ENCODE measurements at regions not wholly inside any gene's neighbourhood (a gene's known extent, or its start where the extent isn't known, plus 50 kb on each side); places are given as distances from the start of the nearest gene placed in this dataset.
"Not testable (repeated sequence)": the region's sequence is repeated elsewhere in the genome, so short reads cannot be mapped to it uniquely, and the experiment has no call there.

DNA sequence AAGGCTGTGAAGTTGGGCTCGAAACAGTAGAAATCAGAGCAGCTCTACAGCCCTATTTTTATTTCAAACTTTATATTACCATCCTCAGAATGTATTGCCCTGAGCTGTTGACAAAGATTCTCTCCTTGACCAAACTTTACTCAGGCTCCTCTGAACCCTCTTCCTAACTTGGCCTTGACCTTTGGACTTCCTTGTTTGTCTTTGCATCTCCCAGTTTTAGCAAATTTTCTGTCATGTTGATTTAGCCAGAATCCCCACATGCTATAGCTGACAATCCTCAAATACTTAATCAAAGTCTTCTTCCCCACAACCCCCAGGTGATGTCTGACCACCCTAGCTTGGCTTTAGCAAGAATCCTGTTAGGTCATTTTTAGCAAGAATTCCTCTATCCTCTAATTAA is 87.4 kb upstream of the GRIN2A start:
- H3K27ac ChIP-seq (ENCODE audit: insufficient read depth, low read depth, low read length) = no peak overlapping the region
- ChIA-PET CTCF (no interaction called here), POLR2A (no interaction called here)
- no peaks in the 10 kb centered on the region for H3K4me1 ChIP-seq (ENCODE audit: control insufficient read depth, extremely low read depth, insufficient read depth, low read length)
- H3K4me2 ChIP-seq (ENCODE audit: insufficient read depth, low read length) = no peak overlapping the region
- dilution Hi-C loops (cut with MboI; ENCODE audit: extremely low pct_ligation_motif_present, low sequenced_read_pairs) = no loop called here
- no peaks in the 10 kb centered on the region for H3K9me1 ChIP-seq (replicated peaks; ENCODE audit: control insufficient read depth, extremely low read depth, insufficient read depth, low read length)
- BruUV-seq (replicated peaks) = no TSS peak
- H2AFZ ChIP-seq (ENCODE audit: low read depth, low read length) = no peak overlapping the region
- no peaks in the 10 kb centered on the region for H3K27me3 ChIP-seq (ENCODE audit: control insufficient read depth in 2 of 2, insufficient read depth in 2 of 2, low read length in 2 of 2)
- no peak for TF ChIP-seq JUN (IDR thresholded peaks at IDR 0.05; ENCODE audit: borderline replicate concordance, insufficient read depth, insufficient read length, low read depth)
- TF ChIP-seq GATA2 (IDR thresholded peaks at IDR 0.05; ENCODE audit: insufficient read depth, insufficient read length, low read depth, low read length) = no peak
- no peak for TF ChIP-seq POLR2A (IDR thresholded peaks at IDR 0.05; ENCODE audit: low read depth, low read length)
- TF ChIP-seq EZH2 (IDR thresholded peaks at IDR 0.05; ENCODE audit: borderline replicate concordance, low read depth, low read length, severe bottlenecking) = no peak
- no peak for TF ChIP-seq FOS (IDR thresholded peaks at IDR 0.05; ENCODE audit: borderline replicate concordance, insufficient read depth, low read length)
- no peak for TF ChIP-seq POLR2AphosphoS5 (IDR thresholded peaks at IDR 0.05; ENCODE audit: insufficient read depth, low read depth, low read length)
- no peak for TF ChIP-seq MYC (IDR thresholded peaks at IDR 0.05; ENCODE audit: low read depth, low read length)
- TF ChIP-seq, protein P1, sequence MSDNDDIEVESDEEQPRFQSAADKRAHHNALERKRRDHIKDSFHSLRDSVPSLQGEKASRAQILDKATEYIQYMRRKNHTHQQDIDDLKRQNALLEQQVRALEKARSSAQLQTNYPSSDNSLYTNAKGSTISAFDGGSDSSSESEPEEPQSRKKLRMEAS (IDR thresholded peaks at IDR 0.05; ENCODE audit: insufficient read depth, insufficient read length) = no peak
- TF ChIP-seq CTCF (IDR thresholded peaks at IDR 0.05; ENCODE audit: extremely low read depth in 1 of 2, insufficient read depth in 1 of 2, low read depth in 1 of 2, low read length in 2 of 2) = no peak
- intact Hi-C loops (cut with micrococcal nuclease) = no loop called here
- H3K9ac ChIP-seq (replicated peaks; ENCODE audit: extremely low read depth, insufficient read depth, low read length) = no peak overlapping the region
- H3K79me2 ChIP-seq (ENCODE audit: control insufficient read depth, insufficient read depth, low read length) = no peaks in the 10 kb centered on the region
- FAIRE-seq (no peak), DNase-seq (ENCODE audit: low read depth, low spot score) (no peak)
- no peaks in the 10 kb centered on the region for H4K20me1 ChIP-seq (replicated peaks; ENCODE audit: control insufficient read depth, extremely low read depth, insufficient read depth, low read length)
- H3K9me3 ChIP-seq (replicated peaks; ENCODE audit: control insufficient read depth, insufficient read depth, low read length) = no peaks in the 10 kb centered on the region
- H3K4me3 ChIP-seq (replicated peaks in 1 of 3; ENCODE audit: insufficient read depth in 1 of 3, low read depth in 1 of 3, low read length in 3 of 3) = no peak overlapping the region
- no peaks in the 10 kb centered on the region for H3K36me3 ChIP-seq (ENCODE audit: control insufficient read depth in 2 of 2, extremely low read depth in 1 of 2, insufficient read depth in 2 of 2, low read length in 2 of 2)

DNA sequence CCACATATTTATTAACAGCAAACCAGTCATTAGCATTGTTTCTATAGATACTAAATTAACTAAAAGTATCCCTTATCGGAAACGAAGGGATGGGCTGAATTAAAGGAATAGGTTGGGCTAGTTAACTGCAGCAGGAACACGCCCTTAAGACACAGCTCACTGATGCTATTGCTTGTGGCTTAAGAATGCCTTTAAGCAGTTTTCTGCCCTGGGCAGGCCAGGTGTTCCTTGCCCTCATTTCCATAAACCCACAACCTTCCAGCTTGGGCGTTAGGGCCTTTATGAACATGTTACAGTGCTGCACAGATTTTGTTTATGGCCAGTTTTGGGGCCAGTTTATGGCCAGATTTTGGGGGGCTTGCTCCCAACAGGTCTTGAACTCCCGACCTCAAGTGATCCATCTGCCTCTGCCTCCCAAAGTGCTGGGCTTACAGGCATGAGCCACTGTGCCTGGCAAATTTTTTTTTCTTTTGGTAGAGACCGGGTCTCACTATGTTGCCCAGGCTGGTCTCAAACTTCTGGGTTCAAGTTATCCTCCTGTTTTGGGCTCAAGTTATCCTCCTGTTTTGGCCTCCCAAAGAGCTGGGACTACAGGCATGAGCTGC is 90.1 kb upstream of the GRIN2A start:
- H3K27me3 ChIP-seq (ENCODE audit: control insufficient read depth in 2 of 2, insufficient read depth in 2 of 2, low read length in 2 of 2); H3K4me2 ChIP-seq (ENCODE audit: insufficient read depth, low read length); H3K79me2 ChIP-seq (ENCODE audit: control insufficient read depth, insufficient read depth, low read length); H3K9me1 ChIP-seq (replicated peaks; ENCODE audit: control insufficient read depth, extremely low read depth, insufficient read depth, low read length); H3K4me3 ChIP-seq (replicated peaks in 1 of 3; ENCODE audit: insufficient read depth in 1 of 3, low read depth in 1 of 3, low read length in 3 of 3); H3K4me1 ChIP-seq (ENCODE audit: control insufficient read depth, extremely low read depth, insufficient read depth, low read length); DNase-seq (ENCODE audit: low read depth, low spot score); BruUV-seq (replicated peaks); H4K20me1 ChIP-seq (replicated peaks; ENCODE audit: control insufficient read depth, extremely low read depth, insufficient read depth, low read length); POLR2A ChIA-PET; H3K27ac ChIP-seq (ENCODE audit: insufficient read depth, low read depth, low read length); H3K9ac ChIP-seq (replicated peaks; ENCODE audit: extremely low read depth, insufficient read depth, low read length); H3K9me3 ChIP-seq (replicated peaks; ENCODE audit: control insufficient read depth, insufficient read depth, low read length); dilution Hi-C loops (cut with MboI; ENCODE audit: extremely low pct_ligation_motif_present, low sequenced_read_pairs); H2AFZ ChIP-seq (ENCODE audit: low read depth, low read length); intact Hi-C loops (cut with micrococcal nuclease); CTCF ChIA-PET; FAIRE-seq; H3K36me3 ChIP-seq (ENCODE audit: control insufficient read depth in 2 of 2, extremely low read depth in 1 of 2, insufficient read depth in 2 of 2, low read length in 2 of 2): not testable (repeated sequence)
